ENCODE measurements at regions not wholly inside any gene's neighbourhood (a gene's known extent, or its start where the extent isn't known, plus 50 kb on each side); places are given as distances from the start of the nearest gene placed in this dataset.

GRCh38 chr6:14339711-14340584 is 222.4 kb downstream of the CD83 start:
- TF ChIP-seq, protein P1, sequence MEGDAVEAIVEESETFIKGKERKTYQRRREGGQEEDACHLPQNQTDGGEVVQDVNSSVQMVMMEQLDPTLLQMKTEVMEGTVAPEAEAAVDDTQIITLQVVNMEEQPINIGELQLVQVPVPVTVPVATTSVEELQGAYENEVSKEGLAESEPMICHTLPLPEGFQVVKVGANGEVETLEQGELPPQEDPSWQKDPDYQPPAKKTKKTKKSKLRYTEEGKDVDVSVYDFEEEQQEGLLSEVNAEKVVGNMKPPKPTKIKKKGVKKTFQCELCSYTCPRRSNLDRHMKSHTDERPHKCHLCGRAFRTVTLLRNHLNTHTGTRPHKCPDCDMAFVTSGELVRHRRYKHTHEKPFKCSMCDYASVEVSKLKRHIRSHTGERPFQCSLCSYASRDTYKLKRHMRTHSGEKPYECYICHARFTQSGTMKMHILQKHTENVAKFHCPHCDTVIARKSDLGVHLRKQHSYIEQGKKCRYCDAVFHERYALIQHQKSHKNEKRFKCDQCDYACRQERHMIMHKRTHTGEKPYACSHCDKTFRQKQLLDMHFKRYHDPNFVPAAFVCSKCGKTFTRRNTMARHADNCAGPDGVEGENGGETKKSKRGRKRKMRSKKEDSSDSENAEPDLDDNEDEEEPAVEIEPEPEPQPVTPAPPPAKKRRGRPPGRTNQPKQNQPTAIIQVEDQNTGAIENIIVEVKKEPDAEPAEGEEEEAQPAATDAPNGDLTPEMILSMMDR (IDR thresholded peaks at IDR 0.05; ENCODE audit: low read depth, low read length, missing control alignments) = no peak
- H3K4me3 ChIP-seq (ENCODE audit: low read depth, low read length) = no peak overlapping the region
- no peak for DNase-seq
- H3K27ac ChIP-seq = no peak overlapping the region
- no peaks in the 10 kb centered on the region for H3K36me3 ChIP-seq (replicated peaks)
- no peaks in the 10 kb centered on the region for H3K27me3 ChIP-seq (replicated peaks)
- in situ Hi-C loops (cut with HindIII; ENCODE audit: low pct_ligation_motif_present, low sequenced_read_pairs) = no loop called here

- Histone ChIP-seq H3K36me3 (replicated peaks) (no peaks in the 10 kb centered on the region), H3K27me3 (replicated peaks) (no peaks in the 10 kb centered on the region), H3K4me3 (ENCODE audit: low read depth, low read length) (no peak overlapping the region), H3K27ac (no peak overlapping the region)
- in situ Hi-C loops (cut with HindIII; ENCODE audit: low pct_ligation_motif_present, low sequenced_read_pairs) = no loop called here
- TF ChIP-seq, protein P1 (IDR thresholded peaks at IDR 0.05; ENCODE audit: low read depth, low read length, missing control alignments) = no peak
- no peak for DNase-seq
These were observed 226.9 kb downstream of the CD83 start for GRCh38 chr6:14344486-14344885.

DNA sequence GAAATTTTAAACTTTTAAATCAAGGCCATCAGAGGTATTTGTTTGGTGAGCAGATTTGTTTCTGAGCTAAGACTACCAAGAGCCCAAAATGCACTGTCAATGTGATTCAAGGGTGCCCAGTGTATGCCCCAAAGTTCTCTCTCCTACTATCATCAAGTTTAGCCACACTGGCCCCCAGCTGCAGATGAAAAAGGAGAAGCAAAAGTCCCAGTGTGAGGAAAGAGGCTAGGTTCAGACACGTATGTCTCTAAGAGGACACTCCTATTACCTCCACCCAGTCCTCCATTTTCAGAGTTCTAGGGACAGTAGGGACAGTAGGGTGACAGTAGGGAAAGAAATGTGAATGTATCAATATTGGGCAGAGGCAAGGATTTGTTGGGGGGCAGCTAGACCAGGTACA is 230.8 kb downstream of the CD83 start:
- Histone ChIP-seq H3K36me3 (replicated peaks) (no peaks in the 10 kb centered on the region), H3K27ac (no peak overlapping the region), H3K4me3 (ENCODE audit: low read depth, low read length) (no peak overlapping the region), H3K27me3 (replicated peaks) (no peaks in the 10 kb centered on the region)
- in situ Hi-C loops (cut with HindIII; ENCODE audit: low pct_ligation_motif_present, low sequenced_read_pairs) = no loop called here
- DNase-seq = no peak
- TF ChIP-seq, protein P1 (IDR thresholded peaks at IDR 0.05; ENCODE audit: low read depth, low read length, missing control alignments) = no peak

DNA sequence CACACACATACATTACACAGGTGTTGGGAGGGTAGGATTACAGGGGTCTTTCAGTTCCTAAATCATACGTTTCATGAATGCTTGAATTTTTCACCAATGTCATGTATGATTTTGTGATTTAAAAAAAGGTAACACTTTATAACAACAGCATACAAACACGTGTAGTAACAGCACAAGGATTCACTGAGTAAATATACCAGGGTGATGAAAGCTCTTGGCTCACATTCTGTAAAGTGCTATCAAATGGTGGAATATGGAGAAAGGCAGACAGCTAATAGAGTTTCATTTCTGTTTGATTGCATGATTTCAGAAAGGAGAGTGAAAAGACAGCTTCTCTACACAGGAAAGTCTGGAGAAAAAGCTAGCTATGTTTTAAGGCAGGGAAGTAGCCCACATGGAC is 231.9 kb downstream of the CD83 start:
- Histone ChIP-seq H3K4me3 (ENCODE audit: low read depth, low read length) (no peak overlapping the region), H3K27ac (no peak overlapping the region), H3K36me3 (replicated peaks) (no peaks in the 10 kb centered on the region), H3K27me3 (replicated peaks) (no peaks in the 10 kb centered on the region)
- TF ChIP-seq, protein P1 (IDR thresholded peaks at IDR 0.05; ENCODE audit: low read depth, low read length, missing control alignments) = no peak
- in situ Hi-C loops (cut with HindIII; ENCODE audit: low pct_ligation_motif_present, low sequenced_read_pairs) = no loop called here
- no peak for DNase-seq

DNA sequence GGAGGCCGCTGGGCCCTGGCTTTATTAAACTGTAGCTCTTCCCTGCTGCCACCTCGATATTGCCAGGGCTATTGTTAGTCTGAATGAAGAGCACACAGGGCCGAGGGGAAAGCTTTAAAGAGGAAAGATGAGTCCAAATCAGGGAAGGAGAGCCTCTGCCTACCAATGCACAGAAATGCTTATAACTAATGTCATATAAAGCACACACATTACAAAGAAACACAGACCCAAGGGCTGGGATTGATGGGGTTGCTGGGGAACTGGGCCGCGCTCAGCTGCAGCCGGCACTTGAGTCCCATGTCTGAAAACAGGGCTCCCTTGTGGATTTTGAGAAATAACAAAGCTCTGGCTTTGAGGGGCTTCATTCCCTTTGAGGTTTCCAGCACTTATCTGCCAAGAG is 232.6 kb downstream of the CD83 start:
- in situ Hi-C loops (cut with HindIII; ENCODE audit: low pct_ligation_motif_present, low sequenced_read_pairs) = no loop called here
- no peaks in the 10 kb centered on the region for H3K36me3 ChIP-seq (replicated peaks)
- DNase-seq = no peak
- H3K4me3 ChIP-seq (ENCODE audit: low read depth, low read length) = no peak overlapping the region
- TF ChIP-seq, protein P1 (IDR thresholded peaks at IDR 0.05; ENCODE audit: low read depth, low read length, missing control alignments) = no peak
- H3K27me3 ChIP-seq (replicated peaks) = no peaks in the 10 kb centered on the region
- H3K27ac ChIP-seq = no peak overlapping the region

DNA sequence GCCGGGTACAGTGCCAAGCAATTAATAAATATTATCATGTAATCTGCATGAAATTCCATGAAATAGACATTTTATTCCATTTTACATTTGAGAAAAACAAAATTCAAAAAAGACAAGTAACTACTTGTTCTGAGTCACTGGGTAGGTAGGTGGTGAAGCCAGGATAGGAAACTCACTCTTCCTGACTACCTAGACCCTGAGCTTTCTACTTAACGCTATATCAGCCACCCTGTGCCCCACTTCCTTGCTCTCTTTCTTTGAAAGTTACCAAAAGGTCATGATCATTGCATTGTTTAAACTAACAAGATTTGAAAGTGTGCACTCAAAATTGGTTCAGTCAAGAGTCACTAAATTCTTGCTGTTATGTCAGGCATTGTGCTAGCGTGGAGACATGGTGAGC is 235.7 kb downstream of the CD83 start:
- Histone ChIP-seq H3K4me3 (ENCODE audit: low read depth, low read length) (no peak overlapping the region), H3K27me3 (replicated peaks) (no peaks in the 10 kb centered on the region), H3K27ac (no peak overlapping the region), H3K36me3 (replicated peaks) (no peaks in the 10 kb centered on the region)
- in situ Hi-C loops (cut with HindIII; ENCODE audit: low pct_ligation_motif_present, low sequenced_read_pairs) = no loop called here
- no peak for DNase-seq
- TF ChIP-seq, protein P1 (IDR thresholded peaks at IDR 0.05; ENCODE audit: low read depth, low read length, missing control alignments) = no peak
